ENCODE measurements at regions not wholly inside any gene's neighbourhood (a gene's known extent, or its start where the extent isn't known, plus 50 kb on each side); places are given as distances from the start of the nearest gene placed in this dataset.

DNA sequence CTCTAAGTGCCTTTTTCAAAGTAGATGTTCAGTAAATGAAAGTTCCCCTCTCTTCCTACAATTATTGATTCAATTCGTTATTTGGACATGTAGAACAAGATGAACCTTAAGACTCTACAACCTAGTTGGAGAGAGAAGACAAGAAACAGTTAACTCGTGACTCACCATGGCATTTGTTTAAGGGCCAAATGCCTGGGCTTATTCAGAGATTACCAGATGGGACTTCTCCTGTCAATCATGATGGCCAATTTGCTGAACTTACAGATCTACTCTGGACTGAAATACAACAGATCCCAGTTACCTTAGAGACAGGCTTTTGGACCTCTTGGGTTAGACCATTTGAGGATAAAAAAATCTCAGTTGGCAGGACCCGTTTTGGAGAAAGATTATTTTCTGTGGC lies 93.5 kb downstream of the C1orf94 start:
- no peak for DNase-seq

DNA sequence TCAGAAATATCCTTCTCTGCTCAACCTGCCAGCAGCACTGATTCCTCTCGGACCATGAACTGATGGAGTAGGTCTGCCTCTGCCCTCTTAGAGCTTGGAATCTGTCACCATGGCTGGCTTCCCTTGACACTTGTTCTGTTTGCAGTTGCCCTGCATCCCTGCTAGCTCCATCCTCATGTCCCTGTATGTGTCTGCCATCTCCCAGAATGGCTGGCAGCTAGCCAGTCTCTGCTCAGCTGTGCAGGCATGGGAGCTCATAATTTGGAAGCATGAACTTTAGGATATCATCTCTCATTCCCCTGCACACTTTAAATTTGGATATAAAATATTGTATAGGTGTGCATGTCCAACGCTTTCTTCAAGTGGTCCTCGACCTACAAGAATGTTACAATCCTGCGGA lies 95.4 kb downstream of the C1orf94 start:
- no peak for DNase-seq

DNA sequence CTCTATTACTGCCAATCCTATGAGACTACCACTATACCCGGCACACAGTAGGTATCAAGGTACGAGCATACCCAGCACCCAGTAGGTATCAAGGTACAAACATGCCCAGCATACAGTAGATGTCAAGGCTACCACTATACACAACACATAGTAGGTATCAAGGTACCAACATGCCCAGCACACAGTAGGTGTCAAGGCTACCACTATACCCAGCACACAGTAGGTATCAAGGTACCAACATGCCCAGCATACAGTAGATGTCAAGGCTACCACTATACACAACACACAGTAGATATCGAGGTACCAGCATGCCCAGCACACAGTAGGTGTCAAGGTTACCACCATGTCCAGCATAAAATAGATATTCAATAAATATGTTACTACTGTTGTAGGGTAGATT lies 98.4 kb downstream of the C1orf94 start:
- DNase-seq = no peak

DNA sequence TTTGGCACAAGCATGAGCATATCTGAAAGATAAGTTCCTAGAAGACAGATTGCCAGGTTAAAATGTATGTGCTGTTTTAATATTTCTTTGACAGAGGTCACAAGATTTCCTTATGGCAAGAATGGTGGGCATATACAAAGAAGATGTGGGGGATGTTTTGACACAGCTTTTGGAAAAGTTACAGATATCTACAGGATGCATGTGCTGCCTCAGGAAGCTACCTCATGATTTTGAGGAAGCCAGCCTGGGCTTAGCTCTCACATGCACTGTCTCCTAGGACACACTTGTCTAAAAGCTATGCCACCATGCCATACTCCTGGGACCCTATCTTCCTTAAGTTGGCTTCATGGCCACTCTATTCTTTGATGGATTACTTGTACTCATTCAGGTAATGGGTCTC lies 99.9 kb downstream of the C1orf94 start:
- no peak for DNase-seq

DNA sequence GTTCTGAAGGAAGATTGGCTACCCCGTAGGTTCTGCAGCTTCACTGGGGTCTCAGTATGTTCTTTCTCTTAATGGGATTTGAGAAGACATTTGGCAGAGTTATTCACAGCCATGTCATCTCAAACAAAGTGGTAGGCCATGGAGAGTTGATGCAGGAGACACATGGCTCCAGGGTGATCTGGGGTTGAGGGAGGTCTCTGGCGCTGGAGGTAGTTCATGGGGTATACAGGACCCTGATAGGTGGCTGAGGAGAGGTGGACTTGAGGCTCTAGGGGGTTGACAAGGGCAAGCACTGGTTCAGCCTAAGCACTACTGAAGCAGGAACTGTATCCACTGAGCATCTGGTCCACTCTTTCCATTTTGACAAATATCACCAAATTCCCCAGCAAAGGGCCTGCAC lies 100.4 kb downstream of the C1orf94 start:
- no peak for DNase-seq

DNA sequence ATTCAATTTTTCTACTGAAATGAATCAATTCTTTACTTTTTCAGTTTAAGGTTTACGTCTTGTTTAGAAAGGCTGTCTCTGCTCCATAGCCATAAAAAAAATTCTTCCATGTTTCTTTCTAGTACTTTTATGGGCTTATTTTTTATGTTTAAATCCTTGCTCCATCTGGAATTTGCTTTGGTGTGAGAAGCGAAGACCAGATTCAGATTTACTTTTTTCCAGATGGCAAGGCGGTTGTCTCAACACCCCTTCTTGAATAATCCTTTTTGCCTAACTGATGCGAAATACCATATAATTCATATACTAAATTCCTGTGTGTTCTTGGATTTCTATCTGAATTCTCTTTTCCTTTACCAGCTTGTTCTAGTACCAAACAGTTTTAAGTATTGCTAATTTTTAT lies 101.5 kb downstream of the C1orf94 start:
- DNase-seq = no peak

DNA sequence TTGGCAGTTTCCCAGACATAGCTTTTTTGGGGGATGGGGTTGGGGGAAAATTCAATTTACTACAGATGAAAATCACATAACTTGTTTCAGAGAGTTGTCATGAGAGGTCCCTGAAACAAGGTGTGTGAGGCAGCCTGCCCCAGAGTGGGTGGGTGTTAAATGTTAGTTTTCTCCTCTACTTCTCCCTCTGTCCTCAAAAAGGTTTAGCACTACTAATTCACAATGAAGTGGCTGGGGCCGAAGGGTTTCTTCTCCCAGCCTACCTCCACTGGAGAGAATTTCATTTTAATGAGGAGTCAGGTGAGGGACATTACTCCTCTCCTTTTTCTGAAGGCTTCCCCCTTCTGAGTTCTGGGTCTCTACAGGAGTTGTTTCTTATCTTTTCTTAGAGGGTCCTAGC lies 103.3 kb downstream of the C1orf94 start:
- DNase-seq = no peak

DNA sequence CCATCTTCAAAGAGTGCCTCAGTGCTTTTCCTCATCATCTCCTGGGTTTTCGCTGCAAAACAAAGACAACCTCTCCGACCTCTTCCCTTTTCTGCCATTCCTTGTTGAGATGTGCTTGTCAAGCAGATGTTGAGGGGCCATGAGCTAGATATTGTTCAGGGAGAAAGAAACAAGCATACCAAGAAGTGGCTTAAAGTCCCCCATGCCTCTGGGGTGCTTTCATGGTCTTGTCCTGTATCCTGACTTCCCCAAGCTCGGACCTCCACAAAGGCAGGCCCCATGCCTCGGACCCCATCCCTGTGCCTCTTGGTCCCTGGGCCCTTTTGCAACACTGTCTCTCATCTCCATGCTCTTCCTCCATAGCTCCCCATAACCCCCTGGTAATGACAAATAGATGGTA lies 103.8 kb downstream of the C1orf94 start:
- no peak for DNase-seq

DNA sequence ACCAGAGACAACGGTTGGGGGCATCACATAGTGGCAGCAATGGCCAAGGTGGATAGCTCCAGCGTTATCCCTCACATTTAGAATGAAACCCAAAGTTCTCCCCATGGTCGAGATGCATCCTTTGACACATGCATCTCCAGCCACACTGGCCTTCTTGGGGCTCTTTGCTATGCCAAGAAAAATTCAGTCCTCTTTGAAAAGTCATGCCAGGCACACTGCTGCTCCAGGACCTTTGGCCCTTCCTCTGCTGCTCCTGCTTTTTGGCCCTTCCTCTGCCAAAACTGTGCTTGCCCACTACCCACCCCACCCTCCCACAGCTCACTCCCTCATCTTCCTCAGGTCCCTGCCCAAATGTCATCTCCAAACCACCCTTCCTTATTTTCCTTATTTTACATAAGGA lies 106.4 kb downstream of the C1orf94 start:
- no peak for DNase-seq

DNA sequence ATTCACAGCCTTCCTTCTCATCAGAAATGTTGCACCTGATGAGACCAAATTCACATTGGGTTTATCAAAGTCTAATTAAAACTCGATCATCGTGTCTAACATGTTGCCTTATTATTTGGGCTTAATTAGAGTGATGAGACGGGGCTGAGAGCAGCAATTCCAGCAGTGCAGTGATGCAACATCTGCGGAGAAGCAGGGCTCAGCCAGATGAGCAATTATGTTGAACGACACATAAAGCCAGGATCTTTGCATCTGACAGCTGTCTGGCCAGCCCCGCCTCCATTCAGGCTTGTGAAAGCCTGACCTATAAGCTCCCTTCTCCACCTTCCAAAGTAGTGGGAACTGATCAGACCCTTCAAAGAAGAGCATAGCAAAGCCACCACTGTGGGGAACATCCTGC lies 109.8 kb downstream of the C1orf94 start:
- DNase-seq = no peak

DNA sequence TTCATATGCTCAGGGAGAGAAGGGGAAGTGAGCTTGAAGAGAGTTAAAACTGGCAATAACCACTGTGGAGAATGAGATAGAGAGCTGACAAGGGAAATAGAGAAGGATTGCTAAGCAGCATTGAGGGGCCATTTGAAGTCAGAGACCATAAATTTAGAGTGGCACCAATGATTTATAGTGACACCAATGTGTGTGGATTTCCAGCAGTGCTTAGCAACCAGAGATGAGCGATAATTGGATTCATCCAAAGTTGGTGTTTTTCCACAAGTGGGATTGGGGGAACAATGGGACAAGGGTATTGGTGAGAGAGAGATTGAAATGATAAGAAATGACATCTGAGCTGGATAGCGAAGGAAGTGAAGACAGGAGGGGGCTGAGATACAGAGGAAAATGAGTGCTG lies 114.1 kb downstream of the C1orf94 start:
- DNase-seq = no peak

DNA sequence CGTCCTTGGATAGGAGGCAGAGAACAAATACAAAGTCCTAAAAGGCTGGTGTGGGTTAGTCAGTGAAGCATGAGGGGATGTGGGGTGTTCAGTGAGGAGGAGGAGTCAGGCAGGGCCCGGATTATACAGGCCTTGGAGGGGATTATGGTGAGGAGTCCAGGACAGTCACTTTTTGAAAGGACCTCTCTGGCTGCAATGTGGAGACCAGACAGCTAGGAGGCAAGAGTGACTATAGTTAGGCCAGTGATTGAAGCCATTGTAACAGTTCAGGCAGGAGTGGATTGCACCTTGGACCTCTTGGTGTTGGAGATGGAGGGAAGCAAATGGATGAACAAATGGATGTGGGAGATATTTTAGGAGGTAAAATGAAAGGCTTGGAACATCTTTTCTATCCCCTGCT lies 115.8 kb downstream of the C1orf94 start:
- no peak for DNase-seq

DNA sequence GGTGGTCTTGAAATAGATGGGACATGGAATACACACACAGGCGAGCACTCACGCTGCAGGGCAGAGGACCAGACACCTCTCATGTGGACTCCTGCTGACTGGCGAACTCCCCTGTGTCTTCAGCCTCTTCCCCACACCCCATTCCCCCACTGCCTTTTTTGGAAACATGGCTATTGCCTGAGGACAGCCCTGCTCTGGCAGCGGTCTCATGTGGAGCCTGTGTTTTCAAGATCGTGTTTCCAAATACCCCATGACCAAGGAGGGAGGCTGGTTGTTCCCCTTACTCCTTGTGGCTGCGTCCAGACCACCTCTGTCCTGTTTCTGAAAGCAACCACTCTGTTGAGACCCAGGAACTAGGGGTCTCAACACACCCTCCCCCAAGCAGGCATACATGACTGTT lies 119.4 kb downstream of the C1orf94 start:
- no peak for DNase-seq

DNA sequence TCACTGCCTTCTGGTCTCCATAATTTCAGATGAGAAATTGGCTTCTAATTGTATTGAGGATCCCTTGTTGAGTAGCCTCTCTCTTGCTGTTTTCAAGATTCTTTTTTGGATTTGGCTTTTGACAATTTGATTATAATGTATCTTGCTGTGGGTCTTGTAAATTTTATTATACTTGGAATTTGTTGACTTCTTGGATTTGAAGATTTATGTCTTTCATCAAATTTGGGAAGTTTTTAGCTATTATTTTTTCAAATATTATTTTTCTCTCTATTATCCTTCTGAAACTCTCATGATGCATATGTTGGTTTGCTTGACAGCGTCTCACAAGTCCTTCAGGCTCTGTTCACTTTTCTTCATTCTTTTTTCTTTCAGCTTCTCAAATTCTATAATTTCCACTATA lies 126.1 kb downstream of the C1orf94 start:
- no peak for DNase-seq

DNA sequence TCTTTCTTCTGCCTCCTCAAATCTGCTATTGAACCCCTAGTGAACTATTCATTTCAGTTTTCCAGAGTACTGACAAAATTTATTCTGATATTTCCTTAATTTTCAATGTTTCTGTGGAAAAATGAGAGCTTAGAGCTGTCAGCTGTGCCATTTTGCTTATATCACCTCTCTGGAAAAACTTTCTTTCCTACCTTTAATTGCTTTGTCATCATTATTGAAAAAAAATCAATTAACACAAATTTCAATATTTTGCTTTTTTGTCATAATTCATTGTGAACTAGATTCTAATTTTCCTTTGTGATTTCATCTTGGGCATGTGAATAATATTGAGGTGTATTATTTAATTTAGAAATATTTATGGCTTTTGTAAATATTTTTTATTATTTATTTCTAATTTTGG lies 126.5 kb downstream of the C1orf94 start:
- DNase-seq = no peak

DNA sequence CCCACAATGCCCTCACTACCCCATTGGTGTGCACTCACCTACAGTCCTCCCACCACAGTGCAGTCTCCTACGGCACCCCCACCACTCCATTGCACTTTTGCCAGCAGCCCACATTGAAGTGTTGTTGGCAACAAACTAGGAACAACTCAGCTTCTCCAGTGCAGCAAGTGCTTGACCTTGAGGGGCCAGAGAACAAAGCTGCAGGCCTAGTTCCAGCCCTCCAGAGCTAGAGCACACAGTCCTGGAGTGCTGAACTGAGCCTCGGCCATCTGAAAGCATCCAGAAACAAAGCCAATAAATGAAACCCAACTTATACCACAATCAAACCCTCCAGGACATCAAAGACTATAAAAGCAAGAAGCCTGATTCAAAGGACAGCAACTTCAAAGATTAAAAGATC lies 129.9 kb downstream of the C1orf94 start:
- no peak for DNase-seq

DNA sequence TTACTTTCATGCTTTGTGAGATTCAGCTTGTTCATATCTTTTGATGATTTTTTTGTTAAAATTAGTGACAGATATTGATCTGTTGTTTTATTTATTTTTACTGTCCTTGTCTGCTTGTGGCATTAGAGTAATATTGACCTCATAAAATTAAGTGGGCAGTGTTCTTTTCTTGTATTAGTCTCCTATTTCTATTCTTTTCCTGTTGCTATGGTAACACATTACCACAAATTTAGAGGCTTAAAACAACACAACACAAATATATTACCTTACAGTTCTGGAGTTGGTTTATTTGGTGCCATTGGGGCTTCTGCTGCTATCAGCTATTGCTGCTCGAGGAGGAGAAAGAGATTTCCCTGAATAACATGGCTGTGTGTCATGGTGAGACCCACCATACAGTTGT lies 135.7 kb downstream of the C1orf94 start:
- no peak for DNase-seq

DNA sequence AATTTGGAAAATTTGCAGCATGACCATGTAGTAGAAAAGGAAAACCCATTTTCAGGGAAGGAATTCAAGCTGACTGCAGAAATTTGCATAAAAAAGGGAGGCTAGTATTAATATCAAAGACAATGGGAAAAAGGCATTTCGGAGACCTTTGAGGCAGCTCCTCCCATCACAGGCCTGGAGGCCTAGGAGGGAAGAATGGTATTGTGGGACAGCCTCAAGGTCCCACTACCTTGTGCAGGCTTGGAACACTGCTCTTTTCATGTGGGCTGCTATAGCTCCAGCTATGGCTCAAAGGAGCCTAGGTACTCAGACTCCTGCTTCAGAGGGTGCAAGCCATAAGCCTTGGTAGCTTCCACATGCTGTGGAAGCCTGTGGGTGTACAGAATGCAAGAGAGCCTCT lies 139.3 kb downstream of the C1orf94 start:
- no peak for DNase-seq

DNA sequence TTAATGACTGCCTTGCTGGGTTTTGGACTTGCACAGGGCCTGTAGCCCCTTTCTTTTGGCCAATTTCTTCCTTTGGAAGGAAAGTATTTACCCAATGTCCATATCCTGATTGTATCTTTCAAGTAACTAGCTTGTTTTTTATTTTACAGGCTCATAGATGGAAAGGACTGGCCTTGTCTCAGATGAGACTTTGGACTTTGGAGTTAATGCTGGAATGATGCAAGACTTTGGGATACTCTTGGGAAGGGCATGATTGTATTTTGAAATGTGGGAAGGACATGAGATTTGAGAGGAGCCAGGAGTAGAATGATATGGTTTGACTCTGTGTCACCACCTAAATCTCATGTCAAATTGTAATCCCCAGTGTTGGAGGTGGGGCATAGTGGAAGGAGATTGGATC lies 140.1 kb downstream of the C1orf94 start:
- DNase-seq = no peak

DNA sequence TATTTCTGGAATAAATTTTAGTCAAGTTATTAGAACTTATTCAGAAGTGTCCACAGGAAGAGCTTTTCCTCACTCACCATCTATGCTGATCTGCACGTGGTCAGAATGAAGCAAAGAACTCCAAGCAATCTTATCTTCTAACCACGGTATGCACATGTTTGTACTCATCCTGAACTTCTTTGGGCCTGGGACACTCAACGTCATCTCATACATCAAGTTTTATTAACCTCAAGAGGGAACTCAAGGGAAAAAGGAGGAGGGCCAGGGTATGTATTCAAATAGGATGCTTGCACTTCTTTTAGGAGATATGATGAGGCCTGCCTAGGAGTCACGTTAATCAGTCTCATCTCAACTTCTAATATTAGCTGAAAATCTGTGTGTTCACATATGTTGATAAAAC lies 142.5 kb downstream of the C1orf94 start:
- no peak for DNase-seq

DNA sequence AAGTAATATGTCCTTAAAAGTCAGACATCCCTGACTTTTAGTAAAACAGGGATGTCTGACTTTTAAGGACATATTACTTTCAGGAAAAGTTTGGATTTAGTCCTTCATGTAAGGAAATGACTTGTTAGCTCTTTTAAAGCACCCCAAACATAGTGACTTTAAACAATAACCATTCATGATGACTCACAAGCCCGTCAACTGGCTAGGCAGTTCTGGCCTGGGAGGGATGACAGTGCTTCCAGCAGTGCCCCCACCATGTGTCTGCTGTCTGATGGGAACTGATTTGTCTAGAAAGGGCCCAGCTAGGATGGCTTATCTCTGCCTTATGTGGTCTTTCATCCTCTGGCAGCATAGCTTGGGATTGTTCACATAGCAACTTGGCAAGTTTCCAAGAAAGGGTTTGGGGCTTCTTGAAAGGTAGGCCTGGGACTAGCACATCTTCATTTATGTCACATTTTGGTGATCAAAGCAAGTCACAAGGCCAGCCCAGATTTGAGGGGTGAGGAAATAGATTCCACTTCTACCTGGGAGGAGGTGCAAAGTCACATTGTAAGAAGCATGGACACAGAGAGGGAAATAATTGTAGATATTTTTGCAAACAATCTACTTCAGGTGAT lies 143.5 kb downstream of the C1orf94 start:
- DNase-seq = no peak

DNA sequence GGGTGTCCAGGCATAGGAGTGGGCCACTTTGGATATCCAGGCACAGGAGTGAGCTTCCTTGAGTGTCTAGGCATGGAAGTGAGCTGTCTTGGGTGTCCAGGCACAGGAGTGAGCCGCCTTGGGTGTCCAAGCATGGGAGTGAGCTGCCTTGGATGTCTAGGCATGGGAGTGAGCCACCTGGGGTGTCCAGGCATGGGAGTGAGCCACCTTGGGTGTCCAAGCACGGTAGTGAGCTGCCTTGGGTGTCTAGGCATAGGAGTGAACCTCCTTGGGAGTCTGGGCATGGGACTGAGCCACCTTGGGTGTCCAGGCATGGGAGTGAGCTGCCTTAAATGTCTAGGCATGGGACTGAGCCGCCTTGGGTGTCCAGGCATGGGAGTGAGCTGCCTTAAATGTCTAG lies 146.3 kb downstream of the C1orf94 start:
- no peak for DNase-seq

DNA sequence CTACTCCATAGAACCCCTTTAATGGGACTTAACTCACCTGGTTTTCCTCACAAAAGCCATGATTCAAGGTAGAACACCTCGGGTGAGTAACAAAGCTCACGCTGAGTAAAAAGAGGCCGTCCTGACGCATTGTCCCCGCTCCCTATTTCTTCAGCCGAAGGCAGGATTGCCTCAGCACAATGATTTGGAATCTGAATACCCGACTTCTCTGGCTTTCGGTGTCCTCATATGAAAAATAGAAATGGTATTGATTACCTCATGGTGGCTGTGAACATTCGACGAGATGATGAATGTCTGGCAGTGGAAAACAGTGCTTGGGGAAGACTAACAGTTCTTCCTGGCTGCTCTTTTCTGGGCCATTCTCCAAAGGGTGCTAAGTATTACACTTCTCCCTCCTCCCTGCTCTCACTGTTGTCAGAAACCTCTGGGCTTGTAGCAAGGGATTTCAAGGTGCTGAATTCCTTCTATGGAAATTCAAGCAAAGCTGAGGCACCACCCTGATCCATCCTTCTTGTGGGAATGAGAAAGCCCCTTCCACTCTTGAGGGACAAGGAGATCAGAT lies 148.3 kb downstream of the C1orf94 start:
- DNase-seq = no peak

DNA sequence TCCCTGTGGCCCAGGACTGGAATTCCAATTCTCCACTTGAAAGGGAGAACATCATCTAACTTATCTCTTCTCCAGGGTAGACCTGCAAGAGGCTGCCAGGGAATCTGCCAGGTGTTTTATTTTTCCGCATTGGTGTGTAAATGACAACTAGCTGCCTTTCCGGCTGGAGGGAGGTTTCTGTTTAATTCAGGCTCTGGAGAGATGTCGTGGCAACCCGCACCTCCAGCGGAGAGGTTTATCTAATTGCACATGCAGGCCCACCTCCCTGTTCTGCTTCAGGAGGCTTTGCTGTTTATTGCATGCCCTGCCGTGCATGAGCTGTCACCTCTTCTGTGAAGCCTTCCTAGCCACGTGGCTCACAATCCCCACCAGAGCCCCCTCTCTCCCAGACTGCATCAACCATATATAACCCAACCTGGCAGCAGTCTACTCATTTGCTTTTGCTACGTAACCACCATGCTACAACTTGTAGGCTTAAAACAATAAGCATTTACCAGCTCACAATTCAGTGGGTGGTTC lies 151.6 kb downstream of the C1orf94 start:
- DNase-seq = no peak

DNA sequence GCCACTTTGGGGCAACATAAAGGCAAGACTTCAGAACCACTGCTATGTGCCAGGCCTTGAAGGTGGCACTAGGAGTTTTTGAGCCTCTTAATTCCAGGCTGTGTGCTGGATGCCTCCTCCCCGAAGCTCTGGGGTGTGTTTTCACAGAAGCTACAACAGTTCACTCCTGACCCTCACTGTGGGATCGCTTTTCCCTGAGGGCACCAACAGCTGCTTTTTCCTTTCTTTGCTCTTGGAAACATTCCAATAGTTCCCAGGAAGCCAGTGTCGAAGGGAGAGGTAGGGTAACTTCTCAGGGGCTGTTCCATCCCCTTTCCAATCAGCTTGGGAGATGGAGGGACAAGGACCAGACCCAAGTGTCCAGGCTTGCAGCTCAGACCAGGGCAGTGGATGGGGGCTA lies 153.4 kb downstream of the C1orf94 start:
- DNase-seq = no peak

Measured in AML-193 (cell line).